NCI-H2171 (cell line): ENCODE measurements at regions not wholly inside any gene's neighbourhood (a gene's known extent, or its start where the extent isn't known, plus 50 kb on each side); places are given as distances from the start of the nearest gene placed in this dataset.

Experiments
- DNase-seq: peaks from one replicate; lab custom pipeline; 2025; lab: John Stamatoyannopoulos, UW

GRCh38 chr21:16538936-16539440, 809.2 kb downstream of the USP25 start:
- DNase-seq = no peak

- DNase-seq = no peak
These were observed 811.4 kb downstream of the USP25 start for GRCh38 chr21:16540966-16541727.

DNA sequence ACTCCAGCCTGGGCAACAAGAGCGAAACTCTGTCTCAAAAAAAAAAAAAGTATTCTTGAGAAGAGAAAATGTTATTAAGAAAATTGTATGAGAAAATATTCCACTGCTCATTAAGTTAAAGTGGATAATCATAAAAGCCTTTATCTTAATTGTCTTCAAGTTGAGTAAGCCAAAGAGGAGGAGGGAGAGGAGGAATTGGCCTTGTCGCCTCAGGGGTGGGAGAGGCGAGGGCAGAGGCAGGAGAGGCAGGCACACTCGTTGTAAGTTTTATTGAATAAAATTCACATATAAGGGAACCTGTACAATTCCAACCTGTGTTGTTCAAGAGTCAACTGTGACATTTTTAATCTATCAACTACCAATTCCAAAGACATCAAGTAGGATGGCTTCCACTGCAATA, 820.3 kb downstream of the USP25 start:
- DNase-seq = no peak

DNA sequence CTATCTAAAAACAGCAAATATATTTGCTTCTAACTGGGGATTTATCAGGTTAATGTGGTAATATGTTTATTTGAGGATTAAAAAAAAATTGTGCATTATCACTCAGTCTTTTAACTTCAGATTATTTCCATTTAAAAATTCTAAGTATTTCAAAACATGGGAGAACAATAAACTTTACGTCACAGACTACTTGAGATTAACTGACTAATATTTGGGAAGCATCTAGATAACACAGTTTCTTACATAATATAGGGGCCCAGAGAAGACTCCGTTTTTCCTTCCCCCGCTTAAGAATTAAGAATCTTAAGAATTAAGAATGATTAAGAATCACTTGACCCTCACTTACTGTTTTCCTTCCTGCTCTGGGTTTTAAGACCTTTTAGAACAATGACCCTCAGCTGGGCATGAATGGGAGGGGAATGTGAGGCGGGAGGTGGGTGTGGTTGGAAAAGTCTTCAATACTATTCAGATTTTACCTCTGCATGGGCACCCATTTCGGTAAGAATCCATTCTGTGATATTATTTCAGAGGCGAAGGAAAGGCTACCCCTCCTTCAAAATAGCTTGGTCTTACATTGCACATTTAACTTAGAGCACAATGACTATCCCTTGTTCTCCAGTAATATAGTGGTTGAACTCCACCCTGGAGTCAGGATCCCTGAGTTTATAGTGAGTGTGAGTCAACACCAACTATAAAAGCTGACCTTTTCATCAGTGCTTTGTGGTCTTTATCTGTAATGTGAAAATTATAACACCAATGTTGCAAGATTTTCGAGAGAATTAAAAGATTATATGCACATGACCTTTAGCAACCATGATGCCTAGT, 821.3 kb downstream of the USP25 start:
- no peak for DNase-seq

- no peak for DNase-seq
These were observed 823.1 kb downstream of the USP25 start for GRCh38 chr21:16552880-16553279.

DNA sequence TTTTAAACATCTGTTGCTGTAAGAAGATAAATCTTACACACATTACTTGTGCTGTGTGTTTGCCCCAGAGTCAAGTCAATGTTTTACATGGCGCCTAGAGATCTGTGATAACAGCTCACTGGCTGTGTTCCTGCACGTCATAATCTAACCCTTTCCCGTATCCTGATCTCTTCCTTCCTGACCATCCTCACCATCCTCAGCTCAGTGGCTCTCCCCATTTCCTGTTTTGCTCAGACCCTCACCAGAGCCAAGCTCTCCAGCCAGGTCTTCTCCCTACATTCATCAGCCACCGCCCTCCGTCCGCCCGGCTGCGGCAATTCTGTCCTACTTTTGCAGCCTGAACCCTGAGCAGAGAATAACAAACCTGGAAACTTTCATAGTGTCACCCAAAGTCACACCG, 824.7 kb downstream of the USP25 start:
- DNase-seq = no peak

DNA sequence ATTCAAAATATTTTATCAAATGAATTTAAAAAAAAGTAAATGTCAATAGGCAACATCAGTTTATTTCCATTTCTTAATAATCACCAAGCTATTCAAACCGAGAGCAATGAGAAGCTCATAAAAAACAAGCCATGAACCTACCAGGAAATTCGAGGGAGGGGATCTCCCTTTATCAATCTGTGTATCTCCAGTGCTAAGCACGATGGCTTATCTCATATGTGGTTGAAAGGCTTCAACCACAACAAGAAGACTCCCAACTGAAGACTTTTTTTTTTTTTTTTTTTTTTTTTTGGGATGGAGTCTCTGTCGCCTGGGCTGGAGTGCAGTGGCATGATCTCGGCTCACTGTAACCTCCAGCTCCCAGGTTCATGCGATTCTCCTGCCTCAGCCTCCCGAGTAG, 833.3 kb downstream of the USP25 start:
- DNase-seq = no peak

DNA sequence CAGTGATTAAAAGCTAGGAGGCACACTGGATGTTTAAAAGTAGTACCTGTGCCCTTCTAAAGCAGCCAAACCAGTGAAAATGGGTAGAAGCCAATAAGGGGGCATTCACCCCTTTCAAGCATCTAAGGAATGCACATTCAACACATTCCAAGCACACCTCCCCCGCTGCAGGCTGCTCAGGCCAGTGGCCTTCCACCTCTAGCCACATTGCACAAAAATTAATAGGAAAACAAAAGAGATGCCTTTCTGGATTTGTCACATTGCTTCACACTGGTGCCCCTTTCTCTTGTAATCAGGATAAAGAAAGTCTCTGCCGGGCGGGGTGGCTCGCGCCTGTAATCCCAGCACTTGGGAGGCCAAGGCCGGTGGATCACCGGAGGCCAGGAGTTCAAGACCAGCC, 834.0 kb downstream of the USP25 start:
- no peak for DNase-seq

DNA sequence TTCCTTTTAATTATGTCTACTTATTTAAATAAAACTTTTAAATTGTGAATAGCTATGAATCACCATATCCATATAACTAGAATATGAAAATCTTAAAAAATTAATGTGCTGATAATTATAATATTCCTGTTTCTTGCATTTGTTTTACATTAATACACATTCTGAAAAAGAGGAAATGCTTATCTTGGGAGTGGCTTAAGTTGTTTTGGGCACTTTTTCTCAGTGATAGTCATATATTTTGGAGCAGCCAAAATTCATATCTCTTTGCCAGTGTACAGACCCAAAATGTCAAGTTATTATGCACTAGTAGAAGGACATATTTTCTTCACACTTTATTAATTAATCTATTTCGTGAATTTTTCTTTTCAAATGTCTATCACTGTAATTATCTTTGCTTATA, 838.5 kb downstream of the USP25 start:
- DNase-seq = no peak

GRCh38 chr21:16568661-16569060, 838.9 kb downstream of the USP25 start:
- DNase-seq = no peak

- no peak for DNase-seq
These were observed 839.9 kb downstream of the USP25 start for GRCh38 chr21:16569679-16570078.

DNA sequence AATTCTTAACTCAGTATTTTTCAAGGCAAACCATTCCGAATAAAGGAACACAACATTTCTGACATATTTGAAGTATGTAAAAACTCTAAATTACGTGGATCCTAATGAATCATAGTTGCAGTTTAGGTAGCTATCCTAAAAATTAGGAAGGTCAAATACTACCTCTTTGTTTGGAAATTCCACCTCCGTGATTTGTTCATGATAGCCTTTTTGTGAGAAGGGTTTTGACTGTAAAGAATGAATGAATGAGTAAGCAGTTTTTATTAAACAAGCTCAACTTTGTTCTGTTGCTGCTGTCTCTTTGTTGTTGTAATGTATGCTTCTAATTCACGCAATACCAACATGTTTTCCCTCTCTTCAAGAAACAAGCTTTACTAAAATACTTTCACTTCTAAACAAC, 840.4 kb downstream of the USP25 start:
- DNase-seq = no peak

DNA sequence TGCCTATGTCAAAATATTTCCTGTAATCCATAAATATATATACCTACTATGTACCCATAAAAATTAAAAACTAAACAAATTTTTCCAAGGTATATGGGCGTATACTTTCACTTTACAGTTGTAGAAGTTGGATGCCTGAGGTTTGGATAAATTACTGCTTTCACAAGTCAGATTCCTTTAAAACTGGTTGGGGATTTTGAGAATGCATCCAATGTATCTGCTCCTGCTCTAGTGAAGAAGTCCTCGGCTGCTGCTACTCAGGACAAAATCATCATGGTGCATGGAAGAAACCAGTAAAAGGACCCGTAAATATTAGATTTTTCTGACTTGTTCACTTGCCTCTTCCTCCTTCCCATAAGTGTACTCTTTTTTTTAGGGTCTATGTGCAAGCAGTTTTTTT, 841.1 kb downstream of the USP25 start:
- no peak for DNase-seq

GRCh38 chr21:16571594-16571993, 841.8 kb downstream of the USP25 start:
- no peak for DNase-seq

DNA sequence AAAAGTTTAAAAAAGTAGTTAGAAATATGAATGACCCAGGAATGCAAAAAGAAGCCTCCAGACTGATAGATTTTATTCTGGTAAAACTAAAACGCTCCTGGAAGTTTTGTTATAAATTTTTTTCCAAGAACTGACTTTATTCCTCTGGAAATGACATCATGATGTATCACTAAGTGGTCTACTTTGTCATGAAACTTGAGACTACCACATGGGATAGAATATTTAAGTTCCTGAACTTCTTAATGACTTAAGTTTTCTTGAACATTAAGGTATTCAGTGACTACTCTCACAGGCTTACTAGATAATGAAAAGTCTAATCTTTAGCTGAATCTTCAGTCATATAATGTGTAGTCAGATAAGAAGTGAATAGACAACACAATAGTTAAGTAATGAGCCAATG, 842.2 kb downstream of the USP25 start:
- DNase-seq = no peak

DNA sequence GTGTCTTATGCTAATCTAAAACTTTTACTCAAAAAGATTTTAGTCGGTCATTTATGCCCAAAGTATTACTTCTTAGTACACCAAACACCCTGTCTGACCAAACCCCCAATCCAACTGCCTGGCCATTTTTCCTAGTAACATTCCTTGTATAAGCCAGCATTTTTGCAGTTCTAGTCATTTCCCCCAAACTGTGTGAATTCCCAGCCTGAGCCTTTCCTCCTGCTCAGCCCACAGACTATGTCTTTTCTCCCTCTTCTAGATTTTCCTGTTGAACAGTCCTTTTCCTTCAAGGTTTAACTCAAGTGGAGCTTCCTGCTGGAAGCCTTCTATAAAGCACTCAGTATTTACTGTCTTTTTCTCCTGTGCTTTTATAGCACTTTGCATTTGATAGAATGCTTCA, 843.8 kb downstream of the USP25 start:
- no peak for DNase-seq

DNA sequence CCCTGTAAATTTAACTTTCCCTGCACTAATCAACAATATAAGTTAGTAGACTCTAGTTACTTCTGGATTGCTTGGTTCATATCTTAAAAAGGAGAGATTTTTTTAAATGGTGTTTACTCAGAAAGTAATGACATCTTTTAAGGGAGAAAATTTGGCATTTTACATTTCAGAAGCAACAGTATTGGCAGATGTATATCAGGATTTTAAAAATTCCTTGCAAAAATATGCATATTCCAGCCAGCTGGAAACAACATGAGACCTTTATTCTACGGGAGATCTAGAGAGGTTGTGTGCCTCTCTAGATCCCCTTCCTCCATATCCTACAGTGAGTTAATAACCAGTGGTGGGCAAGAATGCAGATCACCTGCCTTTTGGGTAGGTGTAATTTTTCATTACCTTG, 848.2 kb downstream of the USP25 start:
- DNase-seq = no peak

DNA sequence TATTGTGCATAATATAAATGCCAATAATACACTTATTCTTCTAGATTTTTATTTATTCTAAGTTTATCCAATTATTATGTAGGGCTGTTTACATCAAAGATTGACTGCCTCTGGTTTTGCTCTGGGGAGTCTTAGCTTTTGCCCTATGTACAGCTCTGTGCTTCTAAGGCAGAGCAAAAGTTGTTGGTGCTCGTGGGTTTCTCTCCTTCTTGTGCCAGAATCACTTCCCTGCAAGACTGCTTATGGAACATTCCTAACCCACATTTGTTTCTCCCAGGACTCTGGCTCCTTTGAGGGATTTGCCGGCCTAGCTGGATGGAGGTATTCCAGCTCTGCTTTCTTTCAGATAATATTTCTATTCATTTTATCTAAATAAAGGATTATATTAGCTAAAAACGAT, 849.1 kb downstream of the USP25 start:
- DNase-seq = no peak

GRCh38 chr21:16579538-16579937, 849.8 kb downstream of the USP25 start:
- DNase-seq = no peak

GRCh38 chr21:16580661-16581060, 850.9 kb downstream of the USP25 start:
- no peak for DNase-seq

- DNase-seq = no peak
These were observed 853.8 kb downstream of the USP25 start for GRCh38 chr21:16583556-16583955.

DNA sequence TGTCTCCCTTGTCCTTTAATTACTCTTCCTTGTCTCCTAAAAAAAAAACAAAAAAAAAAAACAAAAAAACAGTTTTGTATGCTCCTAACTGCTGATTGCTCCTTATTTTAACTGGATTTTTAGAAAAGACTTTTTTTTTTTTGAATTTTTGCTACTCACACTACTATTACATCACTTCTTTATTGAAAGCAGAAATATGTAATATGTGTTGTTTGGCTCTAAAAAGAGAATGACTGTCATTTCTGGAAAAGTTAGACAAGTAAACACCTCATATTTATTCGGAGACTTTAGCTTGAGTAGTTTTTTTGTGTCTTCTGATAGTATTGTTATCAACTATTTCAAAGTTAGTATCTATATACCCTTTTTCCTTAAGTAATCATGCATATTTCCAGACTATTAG, 855.0 kb downstream of the USP25 start:
- DNase-seq = no peak

GRCh38 chr21:16585896-16586295, 856.1 kb downstream of the USP25 start:
- no peak for DNase-seq
